H1 (cell line): ENCODE measurements at regions not wholly inside any gene's neighbourhood (a gene's known extent, or its start where the extent isn't known, plus 50 kb on each side); places are given as distances from the start of the nearest gene placed in this dataset.

ENCODE experiments used
- CTCF ChIA-PET: fragments of 300-600 bp; sonication (Branson Sonifier 250); formaldehyde crosslinking; loops from one replicate; lab custom pipeline; 2021; ENCODE audit not compliant: partially characterized antibody; lab: Charles Lee
- POLR2A ChIA-PET: fragments of 300-600 bp; sonication (Branson Sonifier 250); formaldehyde crosslinking; loops from one replicate; lab custom pipeline; 2021; ENCODE audit warnings: inconsistent platforms; ENCODE audit not compliant: partially characterized antibody; lab: Charles Lee
- DNase-seq, 2 experiments: peaks; one replicate each; pipeline versions ENCODE4 v3.0.0 to v3.0.0-alpha.2; 2010 to 2022; ENCODE audit warnings: low spot score in 2 of 2, low read depth in 1 of 2, mixed read lengths in 1 of 2
- FAIRE-seq: peaks from 2 replicates; lab custom pipeline; 2011; peaks lifted over from hg19 to GRCh38; lab: Jason Lieb, UNC
- H2AFZ ChIP-seq: 2 replicates; pipeline ENCODE4 v1.8.1; 2012; ENCODE audit warnings: low read length, inconsistent platforms
- H2AK5ac ChIP-seq: 2 replicates; pipeline ENCODE4 v1.6.1; 2013; ENCODE audit warnings: low read depth, low read length
- H2BK120ac ChIP-seq: replicated peaks from 2 replicates; pipeline ENCODE3; 2013; ENCODE audit warnings: low read depth, low read length, inconsistent platforms
- H2BK12ac ChIP-seq: 2 replicates; pipeline ENCODE4 v1.6.1; 2013; ENCODE audit warnings: low read depth, low read length
- H2BK15ac ChIP-seq: 2 replicates; pipeline ENCODE4 v1.6.1; 2013; ENCODE audit warnings: low read length
- H2BK20ac ChIP-seq: 2 replicates; pipeline ENCODE4 v1.6.1; 2013; ENCODE audit warnings: low read length
- H2BK5ac ChIP-seq: 2 replicates; pipeline ENCODE4 v1.6.1; 2013; ENCODE audit warnings: low read depth, low read length
- H3K14ac ChIP-seq: 2 replicates; pipeline ENCODE4 v1.6.1; 2013; ENCODE audit warnings: inconsistent platforms; ENCODE audit not compliant: insufficient read length
- H3K18ac ChIP-seq: 2 replicates; pipeline ENCODE4 v1.6.1; 2013; ENCODE audit warnings: low read length; ENCODE audit errors: extremely low read depth
- H3K23ac ChIP-seq: 2 replicates; pipeline ENCODE4 v1.6.1; 2013; ENCODE audit warnings: inconsistent platforms; ENCODE audit not compliant: insufficient read length
- H3K23me2 ChIP-seq: 2 replicates; pipeline ENCODE4 v1.6.1; 2013; ENCODE audit warnings: low read depth, low read length
- H3K27ac ChIP-seq: 2 replicates; pipeline ENCODE4 v1.6.1; 2011; ENCODE audit warnings: low read depth, low read length, inconsistent platforms
- H3K27me3 ChIP-seq, 4 experiments: replicated peaks in 1 of 4; 1 replicate in 1 of 4; 2 replicates in 3 of 4; pipeline versions ENCODE4 v1.6.1 to v1.8.1; 2011 to 2013; ENCODE audit warnings: low read length in 3 of 4, mild to moderate bottlenecking in 3 of 4, inconsistent platforms in 2 of 4, mixed read lengths in 2 of 4, moderate library complexity in 1 of 4; ENCODE audit not compliant: control insufficient read depth in 3 of 4, insufficient read depth in 3 of 4; ENCODE audit errors: extremely low read depth in 1 of 4
- H3K36me3 ChIP-seq, 4 experiments: 2 replicates each; pipeline versions ENCODE4 v1.6.1 to v1.8.1; 2011 to 2013; ENCODE audit warnings: mild to moderate bottlenecking in 4 of 4, low read length in 3 of 4, moderate library complexity in 2 of 4, control low read depth in 1 of 4, inconsistent platforms in 1 of 4; ENCODE audit not compliant: insufficient read depth in 4 of 4, control insufficient read depth in 2 of 4
- H3K4ac ChIP-seq: replicated peaks from 2 replicates; pipeline ENCODE3; 2013; ENCODE audit warnings: low read length, low read depth, mixed read lengths, inconsistent platforms; ENCODE audit not compliant: insufficient read length
- H3K4me1 ChIP-seq, 4 experiments: replicated peaks in 1 of 4; 1 replicate in 1 of 4; 2 replicates in 3 of 4; pipeline versions ENCODE4 v1.6.1 to v1.8.1; 2011 to 2013; ENCODE audit warnings: low read length in 3 of 4, inconsistent platforms in 2 of 4, mixed read lengths in 1 of 4; ENCODE audit not compliant: insufficient read depth in 4 of 4, control insufficient read depth in 3 of 4
- H3K4me2 ChIP-seq, 2 experiments: 2 replicates each; pipeline versions ENCODE4 v1.6.1 to v1.8.1; 2011 to 2013; ENCODE audit warnings: low read depth in 2 of 2, low read length in 2 of 2, control low read depth in 1 of 2, inconsistent platforms in 1 of 2, mild to moderate bottlenecking in 1 of 2; ENCODE audit not compliant: insufficient read depth in 1 of 2
- H3K4me3 ChIP-seq, 4 experiments: fragments of 200-600, 300-600 bp in 1 of 4; sonication (generic), shearing (Covaris generic), sonication (Bioruptor Twin) in 1 of 4; 2 replicates each; pipeline versions ENCODE4 v1.5.1 to v1.8.1; 2011 to 2016; ENCODE audit warnings: low read length in 4 of 4, low read depth in 3 of 4, control low read depth in 2 of 4, inconsistent platforms in 2 of 4, mild to moderate bottlenecking in 2 of 4, mixed read lengths in 1 of 4, moderate library complexity in 1 of 4; ENCODE audit not compliant: insufficient read depth in 2 of 4; ENCODE audit errors: extremely low read depth in 1 of 4
- H3K56ac ChIP-seq: replicated peaks from 2 replicates; pipeline ENCODE3; 2013; ENCODE audit warnings: low read depth, mild to moderate bottlenecking, mixed read lengths, low read length, inconsistent platforms; ENCODE audit not compliant: insufficient read length
- H3K79me1 ChIP-seq: 2 replicates; pipeline ENCODE4 v1.6.1; 2013; ENCODE audit warnings: low read depth, low read length, control low read depth
- H3K79me2 ChIP-seq, 2 experiments: 2 replicates each; pipeline versions ENCODE4 v1.6.1 to v1.8.1; 2012 to 2013; ENCODE audit warnings: low read length in 2 of 2, mild to moderate bottlenecking in 2 of 2, inconsistent platforms in 1 of 2; ENCODE audit not compliant: insufficient read depth in 2 of 2, control insufficient read depth in 1 of 2
- H3K9ac ChIP-seq, 4 experiments: replicated peaks in 1 of 4; 1 replicate in 1 of 4; 2 replicates in 3 of 4; pipeline versions ENCODE4 v1.6.1 to v1.8.1; 2011 to 2013; ENCODE audit warnings: low read depth in 3 of 4, low read length in 3 of 4, control low read depth in 2 of 4, mild to moderate bottlenecking in 2 of 4, moderate library complexity in 2 of 4, inconsistent platforms in 1 of 4; ENCODE audit errors: extremely low read depth in 1 of 4
- H3K9me3 ChIP-seq, 2 experiments: 2 replicates each; pipeline versions ENCODE4 v1.6.1 to v1.8.1; 2012 to 2013; ENCODE audit warnings: mild to moderate bottlenecking in 2 of 2, moderate library complexity in 2 of 2, control low read depth in 1 of 2, inconsistent platforms in 1 of 2, low read depth in 1 of 2, low read length in 1 of 2, mixed read lengths in 1 of 2; ENCODE audit not compliant: insufficient read depth in 2 of 2
- H4K20me1 ChIP-seq, 2 experiments: replicated peaks in 1 of 2; 2 replicates each; pipeline versions ENCODE3 to v1.8.1; 2011 to 2013; ENCODE audit warnings: inconsistent platforms in 2 of 2, low read length in 2 of 2, mild to moderate bottlenecking in 1 of 2; ENCODE audit not compliant: insufficient read depth in 2 of 2, control insufficient read depth in 1 of 2
- H4K5ac ChIP-seq: 2 replicates; pipeline ENCODE4 v1.6.1; 2013; ENCODE audit warnings: low read length, low read depth, mixed read lengths, inconsistent platforms; ENCODE audit not compliant: insufficient read length
- H4K8ac ChIP-seq: 2 replicates; pipeline ENCODE4 v1.8.0; 2013; ENCODE audit warnings: mild to moderate bottlenecking, moderate library complexity, low read length, inconsistent platforms; ENCODE audit not compliant: insufficient read depth; ENCODE audit errors: extremely low read depth
- H4K91ac ChIP-seq: replicated peaks from 2 replicates; pipeline ENCODE3; 2013; ENCODE audit warnings: low read length, mixed read lengths, inconsistent platforms; ENCODE audit not compliant: insufficient read length
- POLR2AphosphoS5 ChIP-seq: IDR thresholded peaks from 2 replicates; pipeline ENCODE4 v1.6.1; 2011; ENCODE audit warnings: low read depth, low read length
- SAP30 ChIP-seq: fragments of 300-600 bp; sonication (generic); IDR thresholded peaks from 2 replicates; pipeline ENCODE4 v1.7.1; 2012; ENCODE audit warnings: low read length, moderate library complexity, mild to moderate bottlenecking, inconsistent platforms; ENCODE audit not compliant: insufficient read depth, insufficient replicate concordance
- TAF1 ChIP-seq: IDR thresholded peaks from 2 replicates; pipeline ENCODE4 v1.6.1; 2011; ENCODE audit warnings: mild to moderate bottlenecking, low read depth, low read length
- WGBS, 2 experiments: shearing (Covaris generic) in 1 of 2; methylation state at CpG; one replicate each; pipeline versions ENCODE4 v1.1.6 to v1.1.7; 2013 to 2015; ENCODE audit warnings: low lambda C conversion rate in 2 of 2, mixed read lengths in 2 of 2, inconsistent platforms in 1 of 2, low coverage in 1 of 2, missing lambda C conversion rate in 1 of 2; ENCODE audit not compliant: insufficient replicate concordance in 2 of 2, insufficient coverage in 1 of 2, insufficient read length in 1 of 2; ENCODE audit errors: extremely low coverage in 1 of 2, missing lambda C conversion rate in 1 of 2; 5-methylcytosine and 5-hydroxymethylcytosine counted together
- TF ChIP-seq, protein P1 (sequence below): IDR thresholded peaks from 2 replicates; pipeline ENCODE4 v1.6.1; 2011; ENCODE audit warnings: low read length, improper control_type of control experiment

DNA sequence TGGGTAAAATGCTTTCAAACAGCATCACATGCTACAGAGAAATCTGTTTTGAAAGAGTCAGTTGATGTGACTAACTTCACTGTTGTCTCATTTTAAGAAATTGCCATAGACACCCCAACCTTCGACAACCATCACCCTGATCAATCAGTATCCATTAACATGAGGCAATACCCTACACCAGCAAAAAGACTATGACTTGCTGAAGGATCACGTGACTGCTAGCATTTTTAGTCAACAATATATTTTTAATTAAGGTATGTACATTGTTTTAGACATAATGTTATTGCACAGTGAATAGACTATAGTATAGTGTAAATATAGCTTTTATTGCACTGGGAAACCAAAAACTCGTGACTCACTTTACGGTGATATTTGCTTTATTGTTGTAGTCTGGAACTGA is 200.0 kb upstream of the ARHGAP24 start:
- H3K9me3 ChIP-seq = peaks cover 3 to 5% of the 10 kb centered on the region in 2 experiments; a peak in 1 of 4 replicates
- 90% methylated on average over 4 of the region's 4 CpGs; no CpG with 5 or more reads in 1 of the 2 experiments for WGBS, 2 experiments
- FAIRE-seq = no peak
- no peak overlapping the region for H2BK15ac ChIP-seq
- H3K4me1 ChIP-seq = no peaks in the 10 kb centered on the region
- H3K56ac ChIP-seq = no peak overlapping the region
- no peak overlapping the region for H3K4me3 ChIP-seq
- no peaks in the 10 kb centered on the region for H3K36me3 ChIP-seq
- no peak overlapping the region for H4K5ac ChIP-seq
- peaks cover 0 to 1% (median 0%) of the 10 kb centered on the region in 4 experiments; a peak in 1 of 7 replicates for H3K27me3 ChIP-seq
- no peaks in the 10 kb centered on the region for H3K79me1 ChIP-seq
- CTCF ChIA-PET = no interaction called here
- no peak overlapping the region for H3K9ac ChIP-seq
- no peak overlapping the region for H2AFZ ChIP-seq
- no peaks in the 10 kb centered on the region for H3K23me2 ChIP-seq
- H2AK5ac ChIP-seq = no peak overlapping the region
- no peak overlapping the region for H2BK5ac ChIP-seq
- no peak overlapping the region for H3K14ac ChIP-seq
- no peak overlapping the region for H2BK120ac ChIP-seq
- POLR2A ChIA-PET = no interaction called here
- no peak overlapping the region for H3K18ac ChIP-seq
- H3K27ac ChIP-seq = no peak overlapping the region
- no peaks in the 10 kb centered on the region for H3K79me2 ChIP-seq
- no peak overlapping the region for H4K8ac ChIP-seq
- H3K4me2 ChIP-seq = no peak overlapping the region
- no peak overlapping the region for H2BK12ac ChIP-seq
- DNase-seq = no peak
- H4K20me1 ChIP-seq = no peaks in the 10 kb centered on the region
- no peak overlapping the region for H3K4ac ChIP-seq
- no peak overlapping the region for H3K23ac ChIP-seq
- H4K91ac ChIP-seq = no peak overlapping the region
- no peak overlapping the region for H2BK20ac ChIP-seq
- TF ChIP-seq SAP30 (no peak), TAF1 (no peak), POLR2AphosphoS5 (no peak)
- TF ChIP-seq, protein P1, sequence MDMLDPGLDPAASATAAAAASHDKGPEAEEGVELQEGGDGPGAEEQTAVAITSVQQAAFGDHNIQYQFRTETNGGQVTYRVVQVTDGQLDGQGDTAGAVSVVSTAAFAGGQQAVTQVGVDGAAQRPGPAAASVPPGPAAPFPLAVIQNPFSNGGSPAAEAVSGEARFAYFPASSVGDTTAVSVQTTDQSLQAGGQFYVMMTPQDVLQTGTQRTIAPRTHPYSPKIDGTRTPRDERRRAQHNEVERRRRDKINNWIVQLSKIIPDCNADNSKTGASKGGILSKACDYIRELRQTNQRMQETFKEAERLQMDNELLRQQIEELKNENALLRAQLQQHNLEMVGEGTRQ = no peak
